ENCODE measurements at regions not wholly inside any gene's neighbourhood (a gene's known extent, or its start where the extent isn't known, plus 50 kb on each side); places are given as distances from the start of the nearest gene placed in this dataset.

DNA sequence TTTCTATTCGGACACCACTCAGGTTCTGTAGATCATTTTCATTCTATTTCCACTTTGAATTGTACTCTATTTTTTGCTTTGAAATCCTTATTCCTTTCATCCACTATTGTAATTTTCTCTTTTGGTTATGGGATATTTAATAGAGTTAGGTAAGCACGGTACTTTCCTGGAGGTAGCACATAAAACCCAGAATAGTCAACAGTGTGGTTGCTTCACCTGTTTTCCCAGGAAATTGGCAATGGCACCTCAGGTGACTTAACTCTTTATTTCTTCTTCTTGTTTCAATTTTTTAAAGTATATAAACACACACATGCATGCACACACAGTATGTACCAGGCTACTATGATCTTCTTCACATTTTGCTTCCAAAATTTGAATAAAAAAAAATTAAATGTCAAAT, 682.0 kb upstream of the TMEFF2 start:
- no peak for DNase-seq (ENCODE audit: low spot score)
- no peak for TF ChIP-seq NFE2L1 (CRISPR knock-in tag; IDR thresholded peaks at IDR 0.05)
- TF ChIP-seq, protein P1, sequence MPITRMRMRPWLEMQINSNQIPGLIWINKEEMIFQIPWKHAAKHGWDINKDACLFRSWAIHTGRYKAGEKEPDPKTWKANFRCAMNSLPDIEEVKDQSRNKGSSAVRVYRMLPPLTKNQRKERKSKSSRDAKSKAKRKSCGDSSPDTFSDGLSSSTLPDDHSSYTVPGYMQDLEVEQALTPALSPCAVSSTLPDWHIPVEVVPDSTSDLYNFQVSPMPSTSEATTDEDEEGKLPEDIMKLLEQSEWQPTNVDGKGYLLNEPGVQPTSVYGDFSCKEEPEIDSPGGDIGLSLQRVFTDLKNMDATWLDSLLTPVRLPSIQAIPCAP (CRISPR knock-in tag; IDR thresholded peaks at IDR 0.05), result no peak
- TF ChIP-seq, protein P2, sequence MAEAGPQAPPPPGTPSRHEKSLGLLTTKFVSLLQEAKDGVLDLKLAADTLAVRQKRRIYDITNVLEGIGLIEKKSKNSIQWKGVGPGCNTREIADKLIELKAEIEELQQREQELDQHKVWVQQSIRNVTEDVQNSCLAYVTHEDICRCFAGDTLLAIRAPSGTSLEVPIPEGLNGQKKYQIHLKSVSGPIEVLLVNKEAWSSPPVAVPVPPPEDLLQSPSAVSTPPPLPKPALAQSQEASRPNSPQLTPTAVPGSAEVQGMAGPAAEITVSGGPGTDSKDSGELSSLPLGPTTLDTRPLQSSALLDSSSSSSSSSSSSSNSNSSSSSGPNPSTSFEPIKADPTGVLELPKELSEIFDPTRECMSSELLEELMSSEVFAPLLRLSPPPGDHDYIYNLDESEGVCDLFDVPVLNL (CRISPR knock-in tag; IDR thresholded peaks at IDR 0.05; ENCODE audit: borderline replicate concordance, low read depth), result no peak
- TF ChIP-seq, protein P3, sequence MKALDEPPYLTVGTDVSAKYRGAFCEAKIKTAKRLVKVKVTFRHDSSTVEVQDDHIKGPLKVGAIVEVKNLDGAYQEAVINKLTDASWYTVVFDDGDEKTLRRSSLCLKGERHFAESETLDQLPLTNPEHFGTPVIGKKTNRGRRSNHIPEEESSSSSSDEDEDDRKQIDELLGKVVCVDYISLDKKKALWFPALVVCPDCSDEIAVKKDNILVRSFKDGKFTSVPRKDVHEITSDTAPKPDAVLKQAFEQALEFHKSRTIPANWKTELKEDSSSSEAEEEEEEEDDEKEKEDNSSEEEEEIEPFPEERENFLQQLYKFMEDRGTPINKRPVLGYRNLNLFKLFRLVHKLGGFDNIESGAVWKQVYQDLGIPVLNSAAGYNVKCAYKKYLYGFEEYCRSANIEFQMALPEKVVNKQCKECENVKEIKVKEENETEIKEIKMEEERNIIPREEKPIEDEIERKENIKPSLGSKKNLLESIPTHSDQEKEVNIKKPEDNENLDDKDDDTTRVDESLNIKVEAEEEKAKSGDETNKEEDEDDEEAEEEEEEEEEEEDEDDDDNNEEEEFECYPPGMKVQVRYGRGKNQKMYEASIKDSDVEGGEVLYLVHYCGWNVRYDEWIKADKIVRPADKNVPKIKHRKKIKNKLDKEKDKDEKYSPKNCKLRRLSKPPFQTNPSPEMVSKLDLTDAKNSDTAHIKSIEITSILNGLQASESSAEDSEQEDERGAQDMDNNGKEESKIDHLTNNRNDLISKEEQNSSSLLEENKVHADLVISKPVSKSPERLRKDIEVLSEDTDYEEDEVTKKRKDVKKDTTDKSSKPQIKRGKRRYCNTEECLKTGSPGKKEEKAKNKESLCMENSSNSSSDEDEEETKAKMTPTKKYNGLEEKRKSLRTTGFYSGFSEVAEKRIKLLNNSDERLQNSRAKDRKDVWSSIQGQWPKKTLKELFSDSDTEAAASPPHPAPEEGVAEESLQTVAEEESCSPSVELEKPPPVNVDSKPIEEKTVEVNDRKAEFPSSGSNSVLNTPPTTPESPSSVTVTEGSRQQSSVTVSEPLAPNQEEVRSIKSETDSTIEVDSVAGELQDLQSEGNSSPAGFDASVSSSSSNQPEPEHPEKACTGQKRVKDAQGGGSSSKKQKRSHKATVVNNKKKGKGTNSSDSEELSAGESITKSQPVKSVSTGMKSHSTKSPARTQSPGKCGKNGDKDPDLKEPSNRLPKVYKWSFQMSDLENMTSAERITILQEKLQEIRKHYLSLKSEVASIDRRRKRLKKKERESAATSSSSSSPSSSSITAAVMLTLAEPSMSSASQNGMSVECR (CRISPR knock-in tag; IDR thresholded peaks at IDR 0.05; ENCODE audit: borderline replicate concordance), result no peak
- no peak for TF ChIP-seq SP1 (CRISPR knock-in tag; conservative IDR thresholded peaks at IDR 0.05)
- TF ChIP-seq, protein P4, sequence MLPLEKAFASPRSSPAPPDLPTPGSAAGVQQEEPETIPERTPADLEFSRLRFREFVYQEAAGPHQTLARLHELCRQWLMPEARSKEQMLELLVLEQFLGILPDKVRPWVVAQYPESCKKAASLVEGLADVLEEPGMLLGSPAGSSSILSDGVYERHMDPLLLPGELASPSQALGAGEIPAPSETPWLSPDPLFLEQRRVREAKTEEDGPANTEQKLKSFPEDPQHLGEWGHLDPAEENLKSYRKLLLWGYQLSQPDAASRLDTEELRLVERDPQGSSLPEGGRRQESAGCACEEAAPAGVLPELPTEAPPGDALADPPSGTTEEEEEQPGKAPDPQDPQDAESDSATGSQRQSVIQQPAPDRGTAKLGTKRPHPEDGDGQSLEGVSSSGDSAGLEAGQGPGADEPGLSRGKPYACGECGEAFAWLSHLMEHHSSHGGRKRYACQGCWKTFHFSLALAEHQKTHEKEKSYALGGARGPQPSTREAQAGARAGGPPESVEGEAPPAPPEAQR (CRISPR knock-in tag; IDR thresholded peaks at IDR 0.05), result no peak
- no peak for TF ChIP-seq RELA (CRISPR knock-in tag; IDR thresholded peaks at IDR 0.05; ENCODE audit: borderline replicate concordance)
- no peak for TF ChIP-seq FOXP1 (CRISPR knock-in tag; IDR thresholded peaks at IDR 0.05; ENCODE audit: borderline replicate concordance)
- TF ChIP-seq CREB1 (CRISPR knock-in tag; IDR thresholded peaks at IDR 0.05), result no peak
- Mint-ChIP-seq H3K4me3 (no peak overlapping the region), H3K9me3 (no peaks in the 10 kb centered on the region), H3K27ac (no peak overlapping the region), H3K4me1 (0 out of 2 replicates have a peak, but pooled peaks cover 3% of the 10 kb centered on the region), H3K36me3 (no peaks in the 10 kb centered on the region), H3K27me3 (ENCODE audit: low read depth) (no peaks in the 10 kb centered on the region)
- ATAC-seq, result no peak
- ChIA-PET CTCF (no interaction called here), POLR2A (no interaction called here)

DNA sequence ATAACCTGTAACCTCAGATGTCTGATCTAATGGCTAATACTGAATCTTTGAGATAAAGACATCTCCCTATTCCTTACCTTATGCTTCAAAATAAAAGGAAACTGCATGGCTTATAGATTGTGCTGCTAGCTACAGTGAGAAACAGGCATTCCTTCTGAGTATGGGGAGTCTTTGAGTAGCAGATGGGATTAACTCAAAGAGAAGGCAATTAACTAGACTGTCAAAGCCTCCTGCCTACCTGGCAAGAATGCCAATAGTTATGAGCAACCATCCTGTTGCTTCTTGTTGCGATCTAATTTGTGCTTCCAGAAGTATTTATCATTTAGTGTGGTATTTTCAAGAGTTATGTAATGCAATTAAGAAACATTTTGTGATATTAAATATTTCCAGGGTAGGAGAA, 660.0 kb upstream of the TMEFF2 start:
- ChIA-PET CTCF (no interaction called here), POLR2A (no interaction called here)
- Mint-ChIP-seq H3K4me3 (no peak overlapping the region), H3K27ac (no peak overlapping the region), H3K27me3 (ENCODE audit: low read depth) (no peaks in the 10 kb centered on the region), H3K36me3 (no peaks in the 10 kb centered on the region), H3K9me3 (no peaks in the 10 kb centered on the region), H3K4me1 (no peaks in the 10 kb centered on the region)
- no peak for ATAC-seq
- no peak for DNase-seq (ENCODE audit: low spot score)
- TF ChIP-seq, protein P5, sequence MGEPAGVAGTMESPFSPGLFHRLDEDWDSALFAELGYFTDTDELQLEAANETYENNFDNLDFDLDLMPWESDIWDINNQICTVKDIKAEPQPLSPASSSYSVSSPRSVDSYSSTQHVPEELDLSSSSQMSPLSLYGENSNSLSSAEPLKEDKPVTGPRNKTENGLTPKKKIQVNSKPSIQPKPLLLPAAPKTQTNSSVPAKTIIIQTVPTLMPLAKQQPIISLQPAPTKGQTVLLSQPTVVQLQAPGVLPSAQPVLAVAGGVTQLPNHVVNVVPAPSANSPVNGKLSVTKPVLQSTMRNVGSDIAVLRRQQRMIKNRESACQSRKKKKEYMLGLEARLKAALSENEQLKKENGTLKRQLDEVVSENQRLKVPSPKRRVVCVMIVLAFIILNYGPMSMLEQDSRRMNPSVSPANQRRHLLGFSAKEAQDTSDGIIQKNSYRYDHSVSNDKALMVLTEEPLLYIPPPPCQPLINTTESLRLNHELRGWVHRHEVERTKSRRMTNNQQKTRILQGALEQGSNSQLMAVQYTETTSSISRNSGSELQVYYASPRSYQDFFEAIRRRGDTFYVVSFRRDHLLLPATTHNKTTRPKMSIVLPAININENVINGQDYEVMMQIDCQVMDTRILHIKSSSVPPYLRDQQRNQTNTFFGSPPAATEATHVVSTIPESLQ (CRISPR knock-in tag; IDR thresholded peaks at IDR 0.05), result no peak
- TF ChIP-seq OVOL2 (CRISPR knock-in tag; IDR thresholded peaks at IDR 0.05; ENCODE audit: borderline replicate concordance) (no peak), HMGA2 (CRISPR knock-in tag; IDR thresholded peaks at IDR 0.05) (no peak), EMX1 (CRISPR knock-in tag; IDR thresholded peaks at IDR 0.05) (no peak), ETV6 (CRISPR knock-in tag; IDR thresholded peaks at IDR 0.05) (no peak), ZBTB21 (CRISPR knock-in tag; IDR thresholded peaks at IDR 0.05; ENCODE audit: borderline replicate concordance) (no peak)
- TF ChIP-seq, protein P6, sequence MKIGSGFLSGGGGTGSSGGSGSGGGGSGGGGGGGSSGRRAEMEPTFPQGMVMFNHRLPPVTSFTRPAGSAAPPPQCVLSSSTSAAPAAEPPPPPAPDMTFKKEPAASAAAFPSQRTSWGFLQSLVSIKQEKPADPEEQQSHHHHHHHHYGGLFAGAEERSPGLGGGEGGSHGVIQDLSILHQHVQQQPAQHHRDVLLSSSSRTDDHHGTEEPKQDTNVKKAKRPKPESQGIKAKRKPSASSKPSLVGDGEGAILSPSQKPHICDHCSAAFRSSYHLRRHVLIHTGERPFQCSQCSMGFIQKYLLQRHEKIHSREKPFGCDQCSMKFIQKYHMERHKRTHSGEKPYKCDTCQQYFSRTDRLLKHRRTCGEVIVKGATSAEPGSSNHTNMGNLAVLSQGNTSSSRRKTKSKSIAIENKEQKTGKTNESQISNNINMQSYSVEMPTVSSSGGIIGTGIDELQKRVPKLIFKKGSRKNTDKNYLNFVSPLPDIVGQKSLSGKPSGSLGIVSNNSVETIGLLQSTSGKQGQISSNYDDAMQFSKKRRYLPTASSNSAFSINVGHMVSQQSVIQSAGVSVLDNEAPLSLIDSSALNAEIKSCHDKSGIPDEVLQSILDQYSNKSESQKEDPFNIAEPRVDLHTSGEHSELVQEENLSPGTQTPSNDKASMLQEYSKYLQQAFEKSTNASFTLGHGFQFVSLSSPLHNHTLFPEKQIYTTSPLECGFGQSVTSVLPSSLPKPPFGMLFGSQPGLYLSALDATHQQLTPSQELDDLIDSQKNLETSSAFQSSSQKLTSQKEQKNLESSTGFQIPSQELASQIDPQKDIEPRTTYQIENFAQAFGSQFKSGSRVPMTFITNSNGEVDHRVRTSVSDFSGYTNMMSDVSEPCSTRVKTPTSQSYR (CRISPR knock-in tag; IDR thresholded peaks at IDR 0.05), result no peak
- TF ChIP-seq, protein P7, sequence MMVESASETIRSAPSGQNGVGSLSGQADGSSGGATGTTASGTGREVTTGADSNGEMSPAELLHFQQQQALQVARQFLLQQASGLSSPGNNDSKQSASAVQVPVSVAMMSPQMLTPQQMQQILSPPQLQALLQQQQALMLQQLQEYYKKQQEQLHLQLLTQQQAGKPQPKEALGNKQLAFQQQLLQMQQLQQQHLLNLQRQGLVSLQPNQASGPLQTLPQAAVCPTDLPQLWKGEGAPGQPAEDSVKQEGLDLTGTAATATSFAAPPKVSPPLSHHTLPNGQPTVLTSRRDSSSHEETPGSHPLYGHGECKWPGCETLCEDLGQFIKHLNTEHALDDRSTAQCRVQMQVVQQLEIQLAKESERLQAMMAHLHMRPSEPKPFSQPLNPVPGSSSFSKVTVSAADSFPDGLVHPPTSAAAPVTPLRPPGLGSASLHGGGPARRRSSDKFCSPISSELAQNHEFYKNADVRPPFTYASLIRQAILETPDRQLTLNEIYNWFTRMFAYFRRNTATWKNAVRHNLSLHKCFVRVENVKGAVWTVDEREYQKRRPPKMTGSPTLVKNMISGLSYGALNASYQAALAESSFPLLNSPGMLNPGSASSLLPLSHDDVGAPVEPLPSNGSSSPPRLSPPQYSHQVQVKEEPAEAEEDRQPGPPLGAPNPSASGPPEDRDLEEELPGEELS (CRISPR knock-in tag; IDR thresholded peaks at IDR 0.05), result no peak
- TF ChIP-seq, protein P8, sequence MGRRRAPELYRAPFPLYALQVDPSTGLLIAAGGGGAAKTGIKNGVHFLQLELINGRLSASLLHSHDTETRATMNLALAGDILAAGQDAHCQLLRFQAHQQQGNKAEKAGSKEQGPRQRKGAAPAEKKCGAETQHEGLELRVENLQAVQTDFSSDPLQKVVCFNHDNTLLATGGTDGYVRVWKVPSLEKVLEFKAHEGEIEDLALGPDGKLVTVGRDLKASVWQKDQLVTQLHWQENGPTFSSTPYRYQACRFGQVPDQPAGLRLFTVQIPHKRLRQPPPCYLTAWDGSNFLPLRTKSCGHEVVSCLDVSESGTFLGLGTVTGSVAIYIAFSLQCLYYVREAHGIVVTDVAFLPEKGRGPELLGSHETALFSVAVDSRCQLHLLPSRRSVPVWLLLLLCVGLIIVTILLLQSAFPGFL (CRISPR knock-in tag; IDR thresholded peaks at IDR 0.05; ENCODE audit: borderline replicate concordance), result no peak
- TF ChIP-seq, protein P9, sequence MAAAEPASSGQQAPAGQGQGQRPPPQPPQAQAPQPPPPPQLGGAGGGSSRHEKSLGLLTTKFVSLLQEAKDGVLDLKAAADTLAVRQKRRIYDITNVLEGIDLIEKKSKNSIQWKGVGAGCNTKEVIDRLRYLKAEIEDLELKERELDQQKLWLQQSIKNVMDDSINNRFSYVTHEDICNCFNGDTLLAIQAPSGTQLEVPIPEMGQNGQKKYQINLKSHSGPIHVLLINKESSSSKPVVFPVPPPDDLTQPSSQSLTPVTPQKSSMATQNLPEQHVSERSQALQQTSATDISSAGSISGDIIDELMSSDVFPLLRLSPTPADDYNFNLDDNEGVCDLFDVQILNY (CRISPR knock-in tag; IDR thresholded peaks at IDR 0.05), result no peak

Data from WTC11 (cell line).